CD14-positive monocyte (primary cell): ENCODE measurements at regions not wholly inside any gene's neighbourhood (a gene's known extent, or its start where the extent isn't known, plus 50 kb on each side); places are given as distances from the start of the nearest gene placed in this dataset.

Experiments
- DNase-seq, 3 donors: peaks; one replicate each; pipeline ENCODE4 v3.0.0-alpha.2; 2011 to 2022
- H2AFZ ChIP-seq: 2 replicates; pipeline ENCODE4 v1.6.0; 2012; ENCODE audit warnings: mild to moderate bottlenecking, low read depth, low read length, inconsistent platforms; ENCODE audit not compliant: insufficient read depth, poor library complexity, severe bottlenecking
- H3K27ac ChIP-seq, 2 donors: 1 replicate in 1 of 2; 2 replicates in 1 of 2; pipeline ENCODE4 v1.5.1; 2012 to 2013; ENCODE audit warnings: low read length in 2 of 2, control low read depth in 1 of 2, inconsistent platforms in 1 of 2, low read depth in 1 of 2, mild to moderate bottlenecking in 1 of 2
- H3K27me3 ChIP-seq, 2 donors: one replicate each; pipeline versions ENCODE4 v1.6.0 to v1.6.1; 2011 to 2013; ENCODE audit warnings: low read length in 2 of 2; ENCODE audit not compliant: control insufficient read depth in 2 of 2, insufficient read depth in 2 of 2
- H3K36me3 ChIP-seq, 2 donors: replicated peaks in 1 of 2; 1 replicate in 1 of 2; 2 replicates in 1 of 2; pipeline versions ENCODE4 v1.5.1 to v1.6.1; 2012 to 2013; ENCODE audit warnings: low read length in 2 of 2, control low read depth in 1 of 2, inconsistent platforms in 1 of 2, mild to moderate bottlenecking in 1 of 2; ENCODE audit not compliant: insufficient read depth in 2 of 2, control insufficient read depth in 1 of 2
- H3K4me1 ChIP-seq, 2 donors: 1 replicate in 1 of 2; 2 replicates in 1 of 2; pipeline versions ENCODE4 v1.5.1 to v1.6.1; 2012 to 2013; ENCODE audit warnings: low read length in 2 of 2, control low read depth in 1 of 2, inconsistent platforms in 1 of 2, mild to moderate bottlenecking in 1 of 2, moderate library complexity in 1 of 2; ENCODE audit not compliant: insufficient read depth in 2 of 2, control insufficient read depth in 1 of 2
- H3K4me2 ChIP-seq: replicated peaks from 2 replicates; pipeline ENCODE3; 2012; ENCODE audit warnings: low read length, moderate library complexity, mild to moderate bottlenecking; ENCODE audit not compliant: poor library complexity, severe bottlenecking; ENCODE audit errors: extremely low read depth
- H3K4me3 ChIP-seq, 3 experiments: fragments of 200-600 bp in 1 of 3; sonication (generic) in 1 of 3; replicated peaks in 1 of 3; 1 replicate in 2 of 3; 2 replicates in 1 of 3; pipeline ENCODE4 v1.5.1; 2011 to 2013; ENCODE audit warnings: low read length in 3 of 3, mild to moderate bottlenecking in 3 of 3, control low read depth in 2 of 3, low read depth in 2 of 3, inconsistent platforms in 1 of 3, moderate library complexity in 1 of 3
- H3K79me2 ChIP-seq: 2 replicates; pipeline ENCODE4 v1.6.0; 2012; ENCODE audit warnings: mild to moderate bottlenecking, control low read depth, inconsistent platforms, low read length, moderate library complexity; ENCODE audit not compliant: insufficient read depth
- H3K9ac ChIP-seq: 2 replicates; pipeline ENCODE4 v1.6.0; 2017; ENCODE audit warnings: low read length, mild to moderate bottlenecking; ENCODE audit not compliant: insufficient read depth, poor library complexity, severe bottlenecking
- H3K9me3 ChIP-seq, 2 donors: replicated peaks in 1 of 2; 1 replicate in 1 of 2; 2 replicates in 1 of 2; pipeline versions ENCODE4 v1.5.1 to v1.6.1; 2012 to 2013; ENCODE audit warnings: low read length in 2 of 2, control low read depth in 1 of 2; ENCODE audit not compliant: control insufficient read depth in 1 of 2, insufficient read depth in 1 of 2
- H4K20me1 ChIP-seq: 2 replicates; pipeline ENCODE4 v1.6.0; 2012; ENCODE audit warnings: mild to moderate bottlenecking, low read length, control low read depth, moderate library complexity; ENCODE audit not compliant: insufficient read depth
- H3K27ac Mint-ChIP-seq, 7 donors: one replicate each; pipeline ENCODE4 v1.8.0; 2020; ENCODE audit warnings: mild to moderate bottlenecking in 7 of 7, mixed read lengths in 7 of 7, moderate library complexity in 6 of 7, inconsistent platforms in 2 of 7
- H3K27me3 Mint-ChIP-seq, 3 donors: one replicate each; pipeline ENCODE4 v1.8.0; 2021 to 2022; ENCODE audit warnings: low read depth in 3 of 3, mild to moderate bottlenecking in 3 of 3, mixed read lengths in 3 of 3, moderate library complexity in 3 of 3, inconsistent platforms in 1 of 3
- H3K36me3 Mint-ChIP-seq, 2 donors: one replicate each; pipeline ENCODE4 v1.8.0; 2020; ENCODE audit warnings: mixed read lengths in 2 of 2, inconsistent platforms in 1 of 2, mild to moderate bottlenecking in 1 of 2
- H3K4me1 Mint-ChIP-seq: one replicate; pipeline ENCODE4 v1.8.0; 2020; ENCODE audit warnings: mild to moderate bottlenecking, mixed read lengths
- H3K4me3 Mint-ChIP-seq, 2 donors: one replicate each; pipeline ENCODE4 v1.8.0; 2020; ENCODE audit warnings: mild to moderate bottlenecking in 2 of 2, mixed read lengths in 2 of 2, moderate library complexity in 1 of 2
- H3K9me3 Mint-ChIP-seq, 7 donors: one replicate each; pipeline ENCODE4 v1.8.0; 2020 to 2022; ENCODE audit warnings: mixed read lengths in 7 of 7, mild to moderate bottlenecking in 6 of 7, moderate library complexity in 6 of 7, inconsistent platforms in 2 of 7
- WGBS: methylation state at CpG from one replicate; pipeline ENCODE4 v1.1.5; 2013; ENCODE audit warnings: missing lambda C conversion rate; ENCODE audit not compliant: insufficient coverage; 5-methylcytosine and 5-hydroxymethylcytosine counted together
- intact Hi-C, 2 donors: fragments of 100-400 bp; cut with micrococcal nuclease; formaldehyde crosslinking; loops; one replicate each; pipeline versions ENCODE4 v1.15.0 to v1.15.1; 2023
- TF ChIP-seq, protein P1 (sequence below): fragments of 200-600 bp; IDR thresholded peaks from one replicate; pipeline ENCODE4 v1.8.0; 2022; ENCODE audit warnings: antibody characterized with exemption, mild to moderate bottlenecking

DNA sequence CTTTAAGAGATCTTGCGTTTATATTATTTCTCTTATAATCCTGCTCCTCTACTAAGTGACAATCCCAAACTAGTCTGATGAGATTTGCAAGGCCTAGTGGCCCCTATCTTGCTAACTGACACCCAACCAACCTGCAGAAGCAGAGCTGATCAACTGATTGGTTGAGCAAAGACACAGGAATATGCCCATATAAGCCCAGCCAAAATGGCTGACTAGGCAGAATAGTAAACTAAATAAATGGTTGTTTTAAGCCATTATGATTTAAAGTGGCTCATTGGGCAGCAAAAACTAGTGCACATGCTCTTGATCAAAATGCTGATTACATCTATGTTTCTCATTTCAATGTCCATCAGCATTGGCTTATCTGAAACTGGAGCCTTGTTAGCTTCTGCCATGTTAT lies 238.0 kb upstream of the PDE4D start:
- Histone ChIP-seq H3K27ac (no peak overlapping the region), H4K20me1 (no peaks in the 10 kb centered on the region), H3K4me2 (no peak overlapping the region), H3K4me1 (no peaks in the 10 kb centered on the region), H3K27me3 (no peaks in the 10 kb centered on the region), H3K79me2 (no peaks in the 10 kb centered on the region), H3K9me3 (no peaks in the 10 kb centered on the region), H3K9ac (no peak overlapping the region), H3K4me3 (no peak overlapping the region), H2AFZ (no peak overlapping the region), H3K36me3 (peaks cover 4% of the 10 kb centered on the region in 2 donors)
- Mint-ChIP-seq H3K27ac (no peak overlapping the region), H3K4me1 (no peaks in the 10 kb centered on the region), H3K27me3 (no peaks in the 10 kb centered on the region), H3K36me3 (peaks cover 11 to 31% of the 10 kb centered on the region in 2 donors), H3K4me3 (no peak overlapping the region), H3K9me3 (peaks cover 0 to 8% (median 3%) of the 10 kb centered on the region in 7 donors)
- DNase-seq: no peak
- intact Hi-C loops: no loop called here
- TF ChIP-seq, protein P1, sequence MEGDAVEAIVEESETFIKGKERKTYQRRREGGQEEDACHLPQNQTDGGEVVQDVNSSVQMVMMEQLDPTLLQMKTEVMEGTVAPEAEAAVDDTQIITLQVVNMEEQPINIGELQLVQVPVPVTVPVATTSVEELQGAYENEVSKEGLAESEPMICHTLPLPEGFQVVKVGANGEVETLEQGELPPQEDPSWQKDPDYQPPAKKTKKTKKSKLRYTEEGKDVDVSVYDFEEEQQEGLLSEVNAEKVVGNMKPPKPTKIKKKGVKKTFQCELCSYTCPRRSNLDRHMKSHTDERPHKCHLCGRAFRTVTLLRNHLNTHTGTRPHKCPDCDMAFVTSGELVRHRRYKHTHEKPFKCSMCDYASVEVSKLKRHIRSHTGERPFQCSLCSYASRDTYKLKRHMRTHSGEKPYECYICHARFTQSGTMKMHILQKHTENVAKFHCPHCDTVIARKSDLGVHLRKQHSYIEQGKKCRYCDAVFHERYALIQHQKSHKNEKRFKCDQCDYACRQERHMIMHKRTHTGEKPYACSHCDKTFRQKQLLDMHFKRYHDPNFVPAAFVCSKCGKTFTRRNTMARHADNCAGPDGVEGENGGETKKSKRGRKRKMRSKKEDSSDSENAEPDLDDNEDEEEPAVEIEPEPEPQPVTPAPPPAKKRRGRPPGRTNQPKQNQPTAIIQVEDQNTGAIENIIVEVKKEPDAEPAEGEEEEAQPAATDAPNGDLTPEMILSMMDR: no peak
- no CpG with 5 or more reads among the region's 1 CpG for WGBS

DNA sequence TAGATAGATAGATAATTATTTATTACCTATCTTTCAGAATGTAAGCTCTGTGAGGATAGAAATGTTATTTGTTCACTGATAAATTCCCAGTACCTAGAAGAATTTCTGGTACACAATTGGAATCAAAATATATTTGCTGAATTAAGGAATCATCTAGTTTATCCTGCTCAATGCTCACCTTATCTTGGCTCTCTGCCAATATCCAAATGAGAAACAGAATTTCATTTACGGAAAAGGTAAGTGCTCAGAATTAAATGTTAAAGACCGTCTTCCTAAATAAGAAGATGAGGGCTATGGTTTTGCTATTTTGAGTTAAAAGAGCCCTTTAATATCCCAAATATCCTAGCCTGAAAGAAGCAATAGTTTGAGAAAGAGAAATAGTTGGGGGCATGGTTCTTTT lies 232.1 kb upstream of the PDE4D start:
- Mint-ChIP-seq H3K4me3 (no peak overlapping the region), H3K27me3 (no peaks in the 10 kb centered on the region), H3K9me3 (peaks cover 0 to 24% (median 3%) of the 10 kb centered on the region in 7 donors), H3K36me3 (peaks cover 12 to 39% of the 10 kb centered on the region in 2 donors), H3K4me1 (peaks cover 18% of the 10 kb centered on the region), H3K27ac (no peak overlapping the region)
- Histone ChIP-seq H2AFZ (no peak overlapping the region), H3K4me3 (no peak overlapping the region), H3K27ac (no peak overlapping the region), H4K20me1 (no peaks in the 10 kb centered on the region), H3K4me2 (no peak overlapping the region), H3K9ac (no peak overlapping the region), H3K27me3 (no peaks in the 10 kb centered on the region), H3K4me1 (peaks cover 5 to 19% of the 10 kb centered on the region in 2 donors), H3K36me3 (no peaks in the 10 kb centered on the region), H3K79me2 (no peaks in the 10 kb centered on the region), H3K9me3 (peaks cover 0 to 9% of the 10 kb centered on the region in 2 donors)
- DNase-seq: no peak
- intact Hi-C loops: no loop called here
- TF ChIP-seq, protein P1: no peak
- no CpG with 5 or more reads among the region's 2 CpGs for WGBS
